CD4-positive, alpha-beta T cell treated with Interleukin-21 for 1 hour (primary cell): ENCODE measurements at regions not wholly inside any gene's neighbourhood (a gene's known extent, or its start where the extent isn't known, plus 50 kb on each side); places are given as distances from the start of the nearest gene placed in this dataset.
"Not testable (repeated sequence)": the region's sequence is repeated elsewhere in the genome, so short reads cannot be mapped to it uniquely, and the experiment has no call there.

ENCODE experiments used
- DNase-seq: peaks from one replicate; pipeline ENCODE4 v3.0.0-alpha.2; 2020

- DNase-seq: no peak
These were observed 134.4 kb downstream of the FOXB1 start for GRCh38 chr15:60138397-60138968.

- DNase-seq: no peak
These were observed 148.3 kb downstream of the FOXB1 start for GRCh38 chr15:60152386-60152785.

GRCh38 chr15:60154764-60155325 lies 150.7 kb downstream of the FOXB1 start:
- no peak for DNase-seq

GRCh38 chr15:60155661-60156060 lies 151.6 kb downstream of the FOXB1 start:
- no peak for DNase-seq

GRCh38 chr15:60160909-60161308 lies 156.8 kb downstream of the FOXB1 start:
- DNase-seq: no peak

- no peak for DNase-seq
These were observed 157.6 kb downstream of the FOXB1 start for GRCh38 chr15:60161704-60162103.

GRCh38 chr15:60162251-60162967 lies 158.3 kb downstream of the FOXB1 start:
- DNase-seq: no peak

- no peak for DNase-seq
These were observed 158.9 kb downstream of the FOXB1 start for GRCh38 chr15:60162968-60163355.

- DNase-seq: no peak
These were observed 161.0 kb downstream of the FOXB1 start for GRCh38 chr15:60165111-60165510.

- DNase-seq: no peak
These were observed 168.0 kb downstream of the FOXB1 start for GRCh38 chr15:60172143-60172542.

GRCh38 chr15:60179786-60180391 lies 175.8 kb downstream of the FOXB1 start:
- DNase-seq: peak; percentile 52

GRCh38 chr15:60181957-60182356 lies 177.8 kb downstream of the FOXB1 start:
- DNase-seq: not testable (repeated sequence)

- DNase-seq: no peak
These were observed 179.3 kb downstream of the FOXB1 start for GRCh38 chr15:60183366-60183765.

GRCh38 chr15:60184579-60184978 lies 180.5 kb downstream of the FOXB1 start:
- DNase-seq: no peak

GRCh38 chr15:60191016-60191415 lies 186.9 kb downstream of the FOXB1 start:
- no peak for DNase-seq

- DNase-seq: no peak
These were observed 187.7 kb downstream of the FOXB1 start for GRCh38 chr15:60191821-60192220.

GRCh38 chr15:60195611-60196010 lies 191.5 kb downstream of the FOXB1 start:
- no peak for DNase-seq

- DNase-seq: no peak
These were observed 193.5 kb downstream of the ANXA2 start for GRCh38 chr15:60204131-60204885.

- no peak for DNase-seq
These were observed 189.1 kb downstream of the ANXA2 start for GRCh38 chr15:60208709-60209108.

- DNase-seq: no peak
These were observed 185.2 kb downstream of the ANXA2 start for GRCh38 chr15:60212536-60212935.

GRCh38 chr15:60213377-60214000 lies 184.3 kb downstream of the ANXA2 start:
- no peak for DNase-seq

- no peak for DNase-seq
These were observed 183.6 kb downstream of the ANXA2 start for GRCh38 chr15:60214201-60214600.
